ACC112 (cell line): ENCODE measurements at regions not wholly inside any gene's neighbourhood (a gene's known extent, or its start where the extent isn't known, plus 50 kb on each side); places are given as distances from the start of the nearest gene placed in this dataset.
"Not testable (repeated sequence)": the region's sequence is repeated elsewhere in the genome, so short reads cannot be mapped to it uniquely, and the experiment has no call there.

Experiments used
- H2AFZ ChIP-seq: fragments of 200-600 bp; sonication (generic); one replicate; pipeline ENCODE4 v1.6.0; 2017; ENCODE audit warnings: antibody characterized with exemption, low read length; ENCODE audit not compliant: unreplicated experiment
- H3K27ac ChIP-seq: fragments of 200-600 bp; sonication (generic); 2 replicates; pipeline ENCODE4 v1.5.1; 2014; ENCODE audit warnings: low read depth, mild to moderate bottlenecking, antibody characterized with exemption, low read length, moderate library complexity
- H3K27me3 ChIP-seq: fragments of 200-600 bp; sonication (generic); 2 replicates; pipeline ENCODE4 v1.6.1; 2014; ENCODE audit warnings: mild to moderate bottlenecking, antibody characterized with exemption, low read length, moderate library complexity, mixed read lengths; ENCODE audit not compliant: insufficient read depth
- H3K36me3 ChIP-seq: fragments of 200-600 bp; sonication (generic); 2 replicates; pipeline ENCODE4 v1.6.1; 2016; ENCODE audit warnings: mild to moderate bottlenecking, antibody characterized with exemption, low read length, moderate library complexity, mixed read lengths; ENCODE audit not compliant: insufficient read depth
- H3K4me1 ChIP-seq: fragments of 200-600 bp; sonication (generic); one replicate; pipeline ENCODE4 v1.6.1; 2016; ENCODE audit warnings: low read length, mixed read lengths; ENCODE audit not compliant: insufficient read depth, unreplicated experiment, control insufficient read depth
- H3K4me3 ChIP-seq: fragments of 200-600 bp; sonication (generic); 2 replicates; pipeline ENCODE4 v1.5.1; 2014; ENCODE audit warnings: mild to moderate bottlenecking, low read depth, low read length
- H3K79me2 ChIP-seq: fragments of 200-600 bp; sonication (generic); one replicate; pipeline ENCODE4 v1.6.0; 2016; ENCODE audit warnings: low read length; ENCODE audit not compliant: control insufficient read depth, unreplicated experiment, insufficient read depth

- Histone ChIP-seq H3K4me3 (no peak overlapping the region), H3K27ac (no peak overlapping the region), H3K27me3 (no peaks in the 10 kb centered on the region), H3K79me2 (no peaks in the 10 kb centered on the region), H3K36me3 (no peaks in the 10 kb centered on the region), H3K4me1 (no peaks in the 10 kb centered on the region), H2AFZ (no peak overlapping the region)
Measured at GRCh38 chr10:125257521-125258108, 97.3 kb upstream of the CTBP2 start.

GRCh38 chr10:125256026-125256425 lies 95.7 kb upstream of the CTBP2 start:
- Histone ChIP-seq H3K27me3 (no peaks in the 10 kb centered on the region), H3K36me3 (no peaks in the 10 kb centered on the region), H2AFZ (no peak overlapping the region), H3K4me1 (no peaks in the 10 kb centered on the region), H3K27ac (no peak overlapping the region), H3K79me2 (no peaks in the 10 kb centered on the region), H3K4me3 (no peak overlapping the region)

- no peaks in the 10 kb centered on the region for H3K4me1 ChIP-seq
- H3K36me3 ChIP-seq, result no peaks in the 10 kb centered on the region
- no peaks in the 10 kb centered on the region for H3K79me2 ChIP-seq
- H3K4me3 ChIP-seq, result no peak overlapping the region
- H3K27ac ChIP-seq, result no peak overlapping the region
- H2AFZ ChIP-seq, result no peak overlapping the region
- peaks cover 8% of the 10 kb centered on the region for H3K27me3 ChIP-seq
Measured at GRCh38 chr10:125252937-125253336, 92.6 kb upstream of the CTBP2 start.

- H3K4me1 ChIP-seq, H3K79me2 ChIP-seq, H2AFZ ChIP-seq, H3K27ac ChIP-seq, H3K36me3 ChIP-seq, H3K4me3 ChIP-seq: not testable (repeated sequence)
- peaks cover 15% of the 10 kb centered on the region for H3K27me3 ChIP-seq
Measured at GRCh38 chr10:125250834-125251233, 90.5 kb upstream of the CTBP2 start.

- H3K4me1 ChIP-seq, result no peaks in the 10 kb centered on the region
- H2AFZ ChIP-seq, result no peak overlapping the region
- no peaks in the 10 kb centered on the region for H3K79me2 ChIP-seq
- no peak overlapping the region for H3K4me3 ChIP-seq
- no peaks in the 10 kb centered on the region for H3K36me3 ChIP-seq
- peaks cover 17% of the 10 kb centered on the region for H3K27me3 ChIP-seq
- no peak overlapping the region for H3K27ac ChIP-seq
Measured at GRCh38 chr10:125249948-125250347, 89.6 kb upstream of the CTBP2 start.

- no peaks in the 10 kb centered on the region for H3K36me3 ChIP-seq
- no peak overlapping the region for H3K27ac ChIP-seq
- H3K79me2 ChIP-seq, result no peaks in the 10 kb centered on the region
- H3K4me3 ChIP-seq, result no peak overlapping the region
- no peaks in the 10 kb centered on the region for H3K4me1 ChIP-seq
- no peak overlapping the region for H2AFZ ChIP-seq
- H3K27me3 ChIP-seq, result peaks cover 17% of the 10 kb centered on the region
Measured at GRCh38 chr10:125248489-125248888, 88.1 kb upstream of the CTBP2 start.

- Histone ChIP-seq H3K4me3 (no peak overlapping the region), H3K79me2 (no peaks in the 10 kb centered on the region), H3K27me3 (peaks cover 17% of the 10 kb centered on the region), H3K27ac (no peak overlapping the region), H3K4me1 (no peaks in the 10 kb centered on the region), H3K36me3 (no peaks in the 10 kb centered on the region), H2AFZ (no peak overlapping the region)
Measured at GRCh38 chr10:125247576-125247975, 87.2 kb upstream of the CTBP2 start.

- Histone ChIP-seq H3K4me1 (no peaks in the 10 kb centered on the region), H3K4me3 (no peak overlapping the region), H3K79me2 (no peaks in the 10 kb centered on the region), H2AFZ (no peak overlapping the region), H3K27ac (no peak overlapping the region), H3K36me3 (no peaks in the 10 kb centered on the region), H3K27me3 (peaks cover 16% of the 10 kb centered on the region)
Measured at GRCh38 chr10:125243532-125244253, 83.3 kb upstream of the CTBP2 start.

- Histone ChIP-seq H2AFZ (no peak overlapping the region), H3K4me1 (no peaks in the 10 kb centered on the region), H3K36me3 (no peaks in the 10 kb centered on the region)
Measured at GRCh38 chr10:125238682-125239081, 78.3 kb upstream of the CTBP2 start.

GRCh38 chr10:125236091-125236490 lies 75.7 kb upstream of the CTBP2 start:
- Histone ChIP-seq H3K4me1 (peaks cover 9% of the 10 kb centered on the region), H3K4me3 (no peak overlapping the region), H3K79me2 (no peaks in the 10 kb centered on the region), H3K27me3 (no peaks in the 10 kb centered on the region), H3K27ac (no peak overlapping the region), H2AFZ (no peak overlapping the region), H3K36me3 (no peaks in the 10 kb centered on the region)

More at GRCh38 chr10:125238682-125239081, 78.3 kb upstream of the CTBP2 start:
- Histone ChIP-seq H3K27me3 (no peaks in the 10 kb centered on the region), H3K79me2 (no peaks in the 10 kb centered on the region), H3K27ac (no peak overlapping the region), H3K4me3 (no peak overlapping the region)
